A673 (cell line): ENCODE measurements at regions not wholly inside any gene's neighbourhood (a gene's known extent, or its start where the extent isn't known, plus 50 kb on each side); places are given as distances from the start of the nearest gene placed in this dataset.

ENCODE experiments used
- BruUV-seq: library from RNA; stranded (reverse); fragments of 400-500 nt; replicated peaks from 2 replicates; lab custom pipeline; 2021; lab: Mats Ljungman, UMichigan
- CTCF ChIA-PET: fragments of 300-600 bp; sonication (Branson Sonifier 250); formaldehyde crosslinking; loops from one replicate; lab custom pipeline; 2022; ENCODE audit warnings: antibody characterized with exemption; lab: Charles Lee
- POLR2A ChIA-PET: fragments of 300-600 bp; sonication (Branson Sonifier 250); formaldehyde crosslinking; loops from one replicate; lab custom pipeline; 2022; ENCODE audit warnings: antibody characterized with exemption; ENCODE audit not compliant: low non-redundant PET; lab: Charles Lee
- DNase-seq: peaks from one replicate; pipeline ENCODE4 v3.0.0-alpha.2; 2015; ENCODE audit warnings: low spot score
- H3K27ac ChIP-seq: fragments of 200-600 bp; sonication (generic); 2 replicates; pipeline ENCODE4 v1.5.1; 2016; ENCODE audit warnings: mixed run types, low read depth, mild to moderate bottlenecking, mixed read lengths, antibody characterized with exemption, low read length; ENCODE audit not compliant: poor library complexity, severe bottlenecking
- H3K27me3 ChIP-seq: fragments of 200-600 bp; sonication (generic); replicated peaks from 2 replicates; pipeline ENCODE4 v1.6.1; 2017; ENCODE audit warnings: mixed run types, low read depth, mild to moderate bottlenecking, mixed read lengths, antibody characterized with exemption, low read length; ENCODE audit not compliant: insufficient read depth, poor library complexity
- H3K36me3 ChIP-seq: fragments of 200-600 bp; sonication (generic); 2 replicates; pipeline ENCODE4 v1.6.1; 2016; ENCODE audit warnings: mixed run types, mild to moderate bottlenecking, mixed read lengths, antibody characterized with exemption, low read length; ENCODE audit not compliant: insufficient read depth, poor library complexity, severe bottlenecking
- H3K4me1 ChIP-seq: fragments of 200-600 bp; sonication (generic); 2 replicates; pipeline ENCODE4 v1.6.1; 2017; ENCODE audit warnings: mixed run types, mild to moderate bottlenecking, mixed read lengths, antibody characterized with exemption, low read length; ENCODE audit not compliant: insufficient read depth, poor library complexity, severe bottlenecking
- H3K4me3 ChIP-seq: fragments of 200-600 bp; sonication (generic); 2 replicates; pipeline ENCODE4 v1.5.1; 2016; ENCODE audit warnings: low read depth, mixed run types, mild to moderate bottlenecking, mixed read lengths, low read length; ENCODE audit not compliant: poor library complexity, severe bottlenecking
- H3K9me3 ChIP-seq: fragments of 200-600 bp; sonication (generic); 2 replicates; pipeline ENCODE4 v1.6.1; 2016; ENCODE audit warnings: mixed run types, low read depth, mild to moderate bottlenecking, mixed read lengths, antibody characterized with exemption, low read length; ENCODE audit not compliant: poor library complexity, severe bottlenecking
- EZH2 ChIP-seq: fragments of 200-600 bp; sonication (generic); IDR thresholded peaks from 2 replicates; pipeline ENCODE4 v1.6.1; 2017; ENCODE audit warnings: borderline replicate concordance, low read depth, mild to moderate bottlenecking, mixed read lengths, antibody characterized with exemption, low read length; ENCODE audit not compliant: poor library complexity, severe bottlenecking
- intact Hi-C: fragments of 100-400 bp; cut with micrococcal nuclease; formaldehyde crosslinking; loops from one replicate; pipeline ENCODE4 v1.10.0; 2022; ENCODE audit not compliant: unreplicated experiment
- TF ChIP-seq, protein P1 (sequence below): fragments of 300-800, 200-600 bp; sonication (generic); conservative IDR thresholded peaks from 2 replicates; pipeline ENCODE4 v1.5.1; 2017; ENCODE audit warnings: low read depth, mild to moderate bottlenecking, antibody characterized with exemption, low read length, moderate library complexity, mixed read lengths

DNA sequence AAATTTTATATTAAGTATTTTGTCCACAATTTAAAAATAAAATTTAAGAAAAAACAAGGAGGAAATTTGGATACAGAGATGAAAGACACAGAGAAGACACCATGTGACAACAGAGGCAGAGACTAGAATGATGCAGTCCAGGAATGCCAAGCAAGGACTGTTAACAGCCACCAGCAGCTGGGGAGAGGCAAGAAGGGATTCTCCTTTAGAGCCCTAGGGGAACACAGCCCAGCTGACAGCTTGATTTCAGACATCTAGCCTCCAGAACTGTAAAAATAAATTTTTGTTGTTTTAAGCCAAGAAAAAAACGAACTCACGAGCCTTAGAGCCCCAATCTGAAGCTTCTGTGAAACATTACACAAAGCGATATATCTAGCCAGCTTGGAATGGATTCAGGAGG, 198.5 kb downstream of the ZNF648 start:
- no TSS peak for BruUV-seq
- DNase-seq = no peak
- no peaks in the 10 kb centered on the region for H3K27me3 ChIP-seq
- no peak overlapping the region for H3K27ac ChIP-seq
- H3K4me3 ChIP-seq = no peak overlapping the region
- ChIA-PET POLR2A (no interaction called here), CTCF (no interaction called here)
- intact Hi-C loops = no loop called here
- H3K9me3 ChIP-seq = peaks cover 8% of the 10 kb centered on the region
- no peak for TF ChIP-seq EZH2
- TF ChIP-seq, protein P1, sequence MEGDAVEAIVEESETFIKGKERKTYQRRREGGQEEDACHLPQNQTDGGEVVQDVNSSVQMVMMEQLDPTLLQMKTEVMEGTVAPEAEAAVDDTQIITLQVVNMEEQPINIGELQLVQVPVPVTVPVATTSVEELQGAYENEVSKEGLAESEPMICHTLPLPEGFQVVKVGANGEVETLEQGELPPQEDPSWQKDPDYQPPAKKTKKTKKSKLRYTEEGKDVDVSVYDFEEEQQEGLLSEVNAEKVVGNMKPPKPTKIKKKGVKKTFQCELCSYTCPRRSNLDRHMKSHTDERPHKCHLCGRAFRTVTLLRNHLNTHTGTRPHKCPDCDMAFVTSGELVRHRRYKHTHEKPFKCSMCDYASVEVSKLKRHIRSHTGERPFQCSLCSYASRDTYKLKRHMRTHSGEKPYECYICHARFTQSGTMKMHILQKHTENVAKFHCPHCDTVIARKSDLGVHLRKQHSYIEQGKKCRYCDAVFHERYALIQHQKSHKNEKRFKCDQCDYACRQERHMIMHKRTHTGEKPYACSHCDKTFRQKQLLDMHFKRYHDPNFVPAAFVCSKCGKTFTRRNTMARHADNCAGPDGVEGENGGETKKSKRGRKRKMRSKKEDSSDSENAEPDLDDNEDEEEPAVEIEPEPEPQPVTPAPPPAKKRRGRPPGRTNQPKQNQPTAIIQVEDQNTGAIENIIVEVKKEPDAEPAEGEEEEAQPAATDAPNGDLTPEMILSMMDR = no peak
- H3K36me3 ChIP-seq = no peaks in the 10 kb centered on the region
- no peaks in the 10 kb centered on the region for H3K4me1 ChIP-seq

DNA sequence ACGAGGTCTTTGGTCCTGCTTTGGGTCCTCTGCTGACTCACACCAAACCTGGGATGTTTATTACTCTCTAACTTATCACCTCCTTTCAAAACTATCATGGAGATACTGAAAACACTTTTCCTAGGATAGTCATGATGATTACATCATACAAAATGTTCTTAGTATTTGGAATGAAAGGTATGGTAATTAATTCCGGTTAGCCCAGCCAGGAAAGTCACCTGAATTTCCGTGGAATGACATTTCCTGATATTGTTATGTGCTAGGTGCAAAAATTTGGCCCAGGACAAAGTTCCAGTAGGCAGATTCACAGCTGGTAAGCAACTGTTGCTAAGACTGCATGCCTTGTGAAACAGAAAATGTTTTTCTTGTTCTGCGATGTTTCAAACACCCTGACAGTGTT, 203.4 kb downstream of the ZNF648 start:
- CTCF ChIA-PET = no interaction called here
- DNase-seq = no peak
- intact Hi-C loops = no loop called here
- H3K27me3 ChIP-seq = no peaks in the 10 kb centered on the region
- BruUV-seq = no TSS peak
- TF ChIP-seq, protein P1 = no peak
- TF ChIP-seq EZH2 = no peak
- no peak overlapping the region for H3K4me3 ChIP-seq
- POLR2A ChIA-PET = no interaction called here
- H3K36me3 ChIP-seq = no peaks in the 10 kb centered on the region
- peaks cover 8% of the 10 kb centered on the region for H3K9me3 ChIP-seq
- no peak overlapping the region for H3K27ac ChIP-seq
- no peaks in the 10 kb centered on the region for H3K4me1 ChIP-seq
